GM21717 (cell line): ENCODE measurements at regions not wholly inside any gene's neighbourhood (a gene's known extent, or its start where the extent isn't known, plus 50 kb on each side); places are given as distances from the start of the nearest gene placed in this dataset.
"Not testable (repeated sequence)": the region's sequence is repeated elsewhere in the genome, so short reads cannot be mapped to it uniquely, and the experiment has no call there.

Experiments used
- ATAC-seq: cut with Tn5 transposase; IDR thresholded peaks from one replicate; pipeline ENCODE4 v1.9.1; 2021; ENCODE audit warnings: mild to moderate bottlenecking, moderate library complexity; ENCODE audit not compliant: unreplicated experiment

- no peak for ATAC-seq
Observed at GRCh38 chr16:61195006-61195405, 841.2 kb downstream of the CDH8 start.

GRCh38 chr16:61194573-61194972 is 841.7 kb downstream of the CDH8 start:
- ATAC-seq = no peak

GRCh38 chr16:61182391-61182790 is 853.8 kb downstream of the CDH8 start:
- no peak for ATAC-seq

GRCh38 chr16:61181982-61182381 is 854.3 kb downstream of the CDH8 start:
- no peak for ATAC-seq

GRCh38 chr16:61179561-61179960 is 856.7 kb downstream of the CDH8 start:
- ATAC-seq = no peak

- ATAC-seq = no peak
Observed at GRCh38 chr16:61165797-61166196, 870.4 kb downstream of the CDH8 start.

- ATAC-seq = no peak
Observed at GRCh38 chr16:61150351-61150750, 885.9 kb downstream of the CDH8 start.

GRCh38 chr16:61149709-61150108 is 886.5 kb downstream of the CDH8 start:
- ATAC-seq = no peak

- ATAC-seq = no peak
Observed at GRCh38 chr16:61148930-61149329, 887.3 kb downstream of the CDH8 start.

- no peak for ATAC-seq
Observed at GRCh38 chr16:61146429-61146828, 889.8 kb downstream of the CDH8 start.

GRCh38 chr16:61131447-61131846 is 904.8 kb downstream of the CDH8 start:
- no peak for ATAC-seq

- no peak for ATAC-seq
Observed at GRCh38 chr16:61128545-61129323, 907.5 kb downstream of the CDH8 start.

- no peak for ATAC-seq
Observed at GRCh38 chr16:61105544-61105943, 930.7 kb downstream of the CDH8 start.

- ATAC-seq = no peak
Observed at GRCh38 chr16:61098505-61098904, 937.7 kb downstream of the CDH8 start.

- ATAC-seq = not testable (repeated sequence)
Observed at GRCh38 chr16:61091300-61091699, 944.9 kb downstream of the CDH8 start.

GRCh38 chr16:61083711-61084110 is 952.5 kb downstream of the CDH8 start:
- ATAC-seq = no peak

GRCh38 chr16:61074324-61074723 is 961.9 kb downstream of the CDH8 start:
- ATAC-seq = no peak

- no peak for ATAC-seq
Observed at GRCh38 chr16:61057635-61058034, 978.6 kb downstream of the CDH8 start.

- no peak for ATAC-seq
Observed at GRCh38 chr16:61050547-61050946, 985.7 kb downstream of the CDH8 start.

GRCh38 chr16:61045931-61046330 is 990.3 kb downstream of the CDH8 start:
- no peak for ATAC-seq

- ATAC-seq = no peak
Observed at GRCh38 chr16:61042737-61043136, 993.5 kb downstream of the CDH8 start.

GRCh38 chr16:61030616-61031015 is 1005.6 kb downstream of the CDH8 start:
- no peak for ATAC-seq
